ENCODE measurements at regions not wholly inside any gene's neighbourhood (a gene's known extent, or its start where the extent isn't known, plus 50 kb on each side); places are given as distances from the start of the nearest gene placed in this dataset.

DNA sequence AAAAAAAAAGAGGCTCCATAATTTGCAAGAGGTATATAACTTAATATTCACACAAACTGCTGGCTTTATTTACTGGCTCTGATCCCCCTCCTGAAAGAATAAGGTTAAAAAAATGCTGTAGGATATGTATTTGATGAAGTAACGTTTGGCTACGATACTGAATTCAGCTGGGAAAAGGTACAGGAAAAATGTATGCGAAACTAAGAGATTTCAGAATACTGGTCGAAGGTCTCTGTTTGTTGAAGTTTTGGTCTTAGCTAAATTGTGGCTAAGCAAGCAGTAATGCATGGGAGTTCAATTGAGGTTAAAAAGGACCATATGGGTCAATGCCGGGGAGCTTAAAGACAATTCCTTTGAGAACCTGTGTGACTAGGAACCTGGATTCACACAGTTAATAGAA, 355.5 kb upstream of the NCAM2 start:
- TF ChIP-seq CTCF (IDR thresholded peaks at IDR 0.05) (no peak), EP300 (IDR thresholded peaks at IDR 0.05) (no peak), POLR2AphosphoS5 (IDR thresholded peaks at IDR 0.05) (no peak), POLR2A (IDR thresholded peaks at IDR 0.05) (no peak)

Measured in gastroesophageal sphincter (tissue), 3 donors.